ENCODE measurements at regions not wholly inside any gene's neighbourhood (a gene's known extent, or its start where the extent isn't known, plus 50 kb on each side); places are given as distances from the start of the nearest gene placed in this dataset.
A peak's percentile ranks its signal among the peaks of the same experiment; 100 is the strongest.

GRCh38 chr11:10930224-10930971, 72.5 kb upstream of the ZBED5 start:
- Histone ChIP-seq H3K27me3 (ENCODE audit: insufficient read depth, poor library complexity, severe bottlenecking) (peaks cover 4% of the 10 kb centered on the region), H3K4me3 (replicated peaks; ENCODE audit: insufficient read depth, low read length) (peak overlapping the region; percentile 56), H3K27ac (replicated peaks) (no peak overlapping the region)
- peak in 1 of 2 experiments; percentile 9 for DNase-seq (ENCODE audit: low read depth in 1 of 2, low spot score in 1 of 2)
- no peak for TF ChIP-seq SPI1 (IDR thresholded peaks at IDR 0.05; ENCODE audit: borderline replicate concordance, low read depth)

GRCh38 chr11:10927538-10927937, 69.7 kb upstream of the ZBED5 start:
- DNase-seq (ENCODE audit: low read depth in 1 of 2, low spot score in 1 of 2) = no peak
- TF ChIP-seq REST (IDR thresholded peaks at IDR 0.05; ENCODE audit: insufficient replicate concordance, low read depth) (no peak), SPI1 (IDR thresholded peaks at IDR 0.05; ENCODE audit: borderline replicate concordance, low read depth) (no peak), POLR2AphosphoS5 (IDR thresholded peaks at IDR 0.05; ENCODE audit: low read depth) (no peak), CTCF (IDR thresholded peaks at IDR 0.05; ENCODE audit: insufficient read depth, low read length) (no peak), GABPA (IDR thresholded peaks at IDR 0.05; ENCODE audit: low read depth) (no peak)
- H3K4me3 ChIP-seq (replicated peaks; ENCODE audit: insufficient read depth, low read length) = no peak overlapping the region
- no peak overlapping the region for H3K27ac ChIP-seq (replicated peaks)
- H3K27me3 ChIP-seq (ENCODE audit: insufficient read depth, poor library complexity, severe bottlenecking) = peaks cover 4% of the 10 kb centered on the region

- TF ChIP-seq REST (IDR thresholded peaks at IDR 0.05; ENCODE audit: insufficient replicate concordance, low read depth) (no peak), CTCF (IDR thresholded peaks at IDR 0.05; ENCODE audit: insufficient read depth, low read length) (no peak), POLR2AphosphoS5 (IDR thresholded peaks at IDR 0.05; ENCODE audit: low read depth) (no peak), SPI1 (IDR thresholded peaks at IDR 0.05; ENCODE audit: borderline replicate concordance, low read depth) (no peak), GABPA (IDR thresholded peaks at IDR 0.05; ENCODE audit: low read depth) (no peak)
- Histone ChIP-seq H3K27ac (replicated peaks) (no peak overlapping the region), H3K27me3 (ENCODE audit: insufficient read depth, poor library complexity, severe bottlenecking) (peaks cover 4% of the 10 kb centered on the region), H3K4me3 (replicated peaks; ENCODE audit: insufficient read depth, low read length) (no peak overlapping the region)
- DNase-seq (ENCODE audit: low read depth in 1 of 2, low spot score in 1 of 2) = no peak
These were observed 69.0 kb upstream of the ZBED5 start for GRCh38 chr11:10926801-10927211.

GRCh38 chr11:10925149-10925926, 67.5 kb upstream of the ZBED5 start:
- TF ChIP-seq GABPA (IDR thresholded peaks at IDR 0.05; ENCODE audit: low read depth) (no peak), REST (IDR thresholded peaks at IDR 0.05; ENCODE audit: insufficient replicate concordance, low read depth) (no peak), SPI1 (IDR thresholded peaks at IDR 0.05; ENCODE audit: borderline replicate concordance, low read depth) (no peak), CTCF (IDR thresholded peaks at IDR 0.05; ENCODE audit: insufficient read depth, low read length) (no peak), POLR2AphosphoS5 (IDR thresholded peaks at IDR 0.05; ENCODE audit: low read depth) (no peak)
- peaks cover 4% of the 10 kb centered on the region for H3K27me3 ChIP-seq (ENCODE audit: insufficient read depth, poor library complexity, severe bottlenecking)
- no peak overlapping the region for H3K27ac ChIP-seq (replicated peaks)
- no peak overlapping the region for H3K4me3 ChIP-seq (replicated peaks; ENCODE audit: insufficient read depth, low read length)
- no peak for DNase-seq (ENCODE audit: low read depth in 1 of 2, low spot score in 1 of 2)

Measured in HL-60 (cell line).